ENCODE measurements at regions not wholly inside any gene's neighbourhood (a gene's known extent, or its start where the extent isn't known, plus 50 kb on each side); places are given as distances from the start of the nearest gene placed in this dataset.

GRCh38 chr5:54718656-54719055, 201.1 kb downstream of the SNX18 start:
- no peak for DNase-seq (ENCODE audit: low read depth in 2 of 2)

- no peak for DNase-seq (ENCODE audit: low read depth in 2 of 2)
Observed at GRCh38 chr5:54717870-54718269, 200.3 kb downstream of the SNX18 start.

- no peak for DNase-seq (ENCODE audit: low read depth in 2 of 2)
Observed at GRCh38 chr5:54717459-54717858, 199.9 kb downstream of the SNX18 start.

- DNase-seq (ENCODE audit: low read depth in 2 of 2) = no peak
Observed at GRCh38 chr5:54713923-54714581, 196.5 kb downstream of the SNX18 start.

GRCh38 chr5:54709096-54709495, 191.5 kb downstream of the SNX18 start:
- no peak for DNase-seq (ENCODE audit: low read depth in 2 of 2)

- no peak for DNase-seq (ENCODE audit: low read depth in 2 of 2)
Observed at GRCh38 chr5:54707841-54708240, 190.3 kb downstream of the SNX18 start.

GRCh38 chr5:54705994-54706653, 188.6 kb downstream of the SNX18 start:
- no peak for DNase-seq (ENCODE audit: low read depth in 2 of 2)

- DNase-seq (ENCODE audit: low read depth in 2 of 2) = no peak
Observed at GRCh38 chr5:54704825-54705224, 187.3 kb downstream of the SNX18 start.

GRCh38 chr5:54704333-54704732, 186.8 kb downstream of the SNX18 start:
- DNase-seq (ENCODE audit: low read depth in 2 of 2) = no peak

GRCh38 chr5:54703565-54704255, 186.2 kb downstream of the SNX18 start:
- no peak for DNase-seq (ENCODE audit: low read depth in 2 of 2)

- DNase-seq (ENCODE audit: low read depth in 2 of 2) = no peak
Observed at GRCh38 chr5:54703133-54703532, 185.6 kb downstream of the SNX18 start.

GRCh38 chr5:54702470-54702869, 184.9 kb downstream of the SNX18 start:
- DNase-seq (ENCODE audit: low read depth in 2 of 2) = no peak

GRCh38 chr5:54700986-54701578, 183.5 kb downstream of the SNX18 start:
- DNase-seq (ENCODE audit: low read depth in 2 of 2) = no peak

GRCh38 chr5:54696931-54697330, 179.4 kb downstream of the SNX18 start:
- DNase-seq (ENCODE audit: low read depth in 2 of 2) = no peak

GRCh38 chr5:54696346-54696745, 178.8 kb downstream of the SNX18 start:
- DNase-seq (ENCODE audit: low read depth in 2 of 2) = no peak

- no peak for DNase-seq (ENCODE audit: low read depth in 2 of 2)
Observed at GRCh38 chr5:54695198-54695966, 177.8 kb downstream of the SNX18 start.

- DNase-seq (ENCODE audit: low read depth in 2 of 2) = no peak
Observed at GRCh38 chr5:54693936-54694657, 176.5 kb downstream of the SNX18 start.

- no peak for DNase-seq (ENCODE audit: low read depth in 2 of 2)
Observed at GRCh38 chr5:54692631-54693030, 175.1 kb downstream of the SNX18 start.

GRCh38 chr5:54691656-54692055, 174.1 kb downstream of the SNX18 start:
- no peak for DNase-seq (ENCODE audit: low read depth in 2 of 2)

GRCh38 chr5:54689411-54690251, 172.1 kb downstream of the SNX18 start:
- no peak for DNase-seq (ENCODE audit: low read depth in 2 of 2)
